ENCODE measurements at regions not wholly inside any gene's neighbourhood (a gene's known extent, or its start where the extent isn't known, plus 50 kb on each side); places are given as distances from the start of the nearest gene placed in this dataset.

GRCh38 chr11:90465553-90465952, 242.7 kb upstream of the CHORDC1 start:
- TF ChIP-seq, protein P1, sequence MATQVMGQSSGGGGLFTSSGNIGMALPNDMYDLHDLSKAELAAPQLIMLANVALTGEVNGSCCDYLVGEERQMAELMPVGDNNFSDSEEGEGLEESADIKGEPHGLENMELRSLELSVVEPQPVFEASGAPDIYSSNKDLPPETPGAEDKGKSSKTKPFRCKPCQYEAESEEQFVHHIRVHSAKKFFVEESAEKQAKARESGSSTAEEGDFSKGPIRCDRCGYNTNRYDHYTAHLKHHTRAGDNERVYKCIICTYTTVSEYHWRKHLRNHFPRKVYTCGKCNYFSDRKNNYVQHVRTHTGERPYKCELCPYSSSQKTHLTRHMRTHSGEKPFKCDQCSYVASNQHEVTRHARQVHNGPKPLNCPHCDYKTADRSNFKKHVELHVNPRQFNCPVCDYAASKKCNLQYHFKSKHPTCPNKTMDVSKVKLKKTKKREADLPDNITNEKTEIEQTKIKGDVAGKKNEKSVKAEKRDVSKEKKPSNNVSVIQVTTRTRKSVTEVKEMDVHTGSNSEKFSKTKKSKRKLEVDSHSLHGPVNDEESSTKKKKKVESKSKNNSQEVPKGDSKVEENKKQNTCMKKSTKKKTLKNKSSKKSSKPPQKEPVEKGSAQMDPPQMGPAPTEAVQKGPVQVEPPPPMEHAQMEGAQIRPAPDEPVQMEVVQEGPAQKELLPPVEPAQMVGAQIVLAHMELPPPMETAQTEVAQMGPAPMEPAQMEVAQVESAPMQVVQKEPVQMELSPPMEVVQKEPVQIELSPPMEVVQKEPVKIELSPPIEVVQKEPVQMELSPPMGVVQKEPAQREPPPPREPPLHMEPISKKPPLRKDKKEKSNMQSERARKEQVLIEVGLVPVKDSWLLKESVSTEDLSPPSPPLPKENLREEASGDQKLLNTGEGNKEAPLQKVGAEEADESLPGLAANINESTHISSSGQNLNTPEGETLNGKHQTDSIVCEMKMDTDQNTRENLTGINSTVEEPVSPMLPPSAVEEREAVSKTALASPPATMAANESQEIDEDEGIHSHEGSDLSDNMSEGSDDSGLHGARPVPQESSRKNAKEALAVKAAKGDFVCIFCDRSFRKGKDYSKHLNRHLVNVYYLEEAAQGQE (IDR thresholded peaks at IDR 0.05; ENCODE audit: low read depth): no peak
- TF ChIP-seq CREB1 (IDR thresholded peaks at IDR 0.05; ENCODE audit: low read depth): no peak

Measured in Ishikawa (cell line).